ENCODE measurements at regions not wholly inside any gene's neighbourhood (a gene's known extent, or its start where the extent isn't known, plus 50 kb on each side); places are given as distances from the start of the nearest gene placed in this dataset.
"Not testable (repeated sequence)": the region's sequence is repeated elsewhere in the genome, so short reads cannot be mapped to it uniquely, and the experiment has no call there.

DNA sequence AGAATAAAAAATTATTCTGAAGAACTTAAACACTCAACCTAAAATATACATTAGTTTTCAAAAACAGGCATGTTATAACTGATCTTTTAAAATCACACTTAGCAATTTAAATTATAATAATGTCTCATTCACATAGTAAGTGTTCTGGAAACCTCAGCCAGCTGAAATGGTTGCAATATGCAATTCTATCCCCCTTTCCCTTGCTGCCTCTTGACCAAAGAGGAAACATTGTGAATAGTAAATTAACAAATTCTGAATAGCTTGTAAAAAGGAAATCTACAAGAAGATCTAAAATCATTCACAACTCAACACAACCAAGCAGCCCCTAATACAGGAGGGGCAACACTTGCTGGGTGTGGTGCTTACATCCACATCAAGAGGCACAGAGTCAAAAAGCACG lies 431.9 kb downstream of the BCAT1 start:
- ChIA-PET POLR2A (no interaction called here), CTCF (no interaction called here)
- H3K27me3 Mint-ChIP-seq, result peaks cover 3% of the 10 kb centered on the region
- H3K4me1 Mint-ChIP-seq (ENCODE audit: low read depth), result no peaks in the 10 kb centered on the region
- H3K4me3 Mint-ChIP-seq, result no peak overlapping the region
- intact Hi-C loops (cut with micrococcal nuclease), result no loop called here
- ATAC-seq (no peak), DNase-seq (no peak)
- no peak overlapping the region for H3K27ac Mint-ChIP-seq
- H3K9me3 Mint-ChIP-seq, result peaks cover 20% of the 10 kb centered on the region
- TF ChIP-seq CTCF (IDR thresholded peaks at IDR 0.05), result no peak
- H3K36me3 Mint-ChIP-seq (ENCODE audit: low read depth), result no peaks in the 10 kb centered on the region

GRCh38 chr12:24510581-24511125 lies 438.2 kb downstream of the BCAT1 start:
- Mint-ChIP-seq H3K36me3 (ENCODE audit: low read depth) (no peaks in the 10 kb centered on the region), H3K27me3 (peaks cover 3% of the 10 kb centered on the region), H3K9me3 (no peaks in the 10 kb centered on the region), H3K27ac (no peak overlapping the region), H3K4me3 (no peak overlapping the region), H3K4me1 (ENCODE audit: low read depth) (no peaks in the 10 kb centered on the region)
- intact Hi-C loops (cut with micrococcal nuclease), result no loop called here
- DNase-seq (no peak), ATAC-seq (no peak)
- no peak for TF ChIP-seq CTCF (IDR thresholded peaks at IDR 0.05)
- ChIA-PET POLR2A (no interaction called here), CTCF (no interaction called here)

DNA sequence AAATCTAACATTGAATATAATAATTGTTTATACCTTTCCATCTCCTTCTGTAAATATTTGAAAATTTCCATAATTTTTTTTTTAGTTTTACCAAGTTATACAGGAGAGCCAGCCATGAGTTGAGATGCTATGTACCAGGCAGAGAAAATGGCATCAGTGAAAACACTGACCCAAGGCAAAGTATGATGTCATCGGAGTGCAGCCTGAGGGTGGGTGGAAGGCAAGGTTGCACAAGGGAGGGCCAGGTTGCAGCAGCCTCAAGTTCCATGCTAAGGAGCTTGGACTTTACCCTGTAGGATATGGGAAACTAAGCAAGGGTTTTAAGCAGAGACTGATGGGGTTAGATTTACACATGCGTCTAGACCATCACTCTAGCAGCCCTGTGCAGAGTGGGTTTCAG lies 441.1 kb downstream of the BCAT1 start:
- intact Hi-C loops (cut with micrococcal nuclease), result no loop called here
- no peaks in the 10 kb centered on the region for H3K36me3 Mint-ChIP-seq (ENCODE audit: low read depth)
- peaks cover 5% of the 10 kb centered on the region for H3K9me3 Mint-ChIP-seq
- no peak overlapping the region for H3K4me3 Mint-ChIP-seq
- CTCF ChIA-PET, result no interaction called here
- no peak for TF ChIP-seq CTCF (IDR thresholded peaks at IDR 0.05)
- no peaks in the 10 kb centered on the region for H3K27me3 Mint-ChIP-seq
- POLR2A ChIA-PET, result no interaction called here
- no peak for DNase-seq
- no peaks in the 10 kb centered on the region for H3K4me1 Mint-ChIP-seq (ENCODE audit: low read depth)
- no peak for ATAC-seq
- H3K27ac Mint-ChIP-seq, result no peak overlapping the region

GRCh38 chr12:24505366-24506015 lies 443.4 kb downstream of the BCAT1 start:
- no peak for ATAC-seq
- TF ChIP-seq CTCF (IDR thresholded peaks at IDR 0.05), result no peak
- ChIA-PET CTCF (no interaction called here), POLR2A (no interaction called here)
- no peak overlapping the region for H3K4me3 Mint-ChIP-seq
- DNase-seq, result no peak
- H3K27ac Mint-ChIP-seq, result no peak overlapping the region
- intact Hi-C loops (cut with micrococcal nuclease), result no loop called here
- H3K4me1 Mint-ChIP-seq (ENCODE audit: low read depth), result no peaks in the 10 kb centered on the region
- H3K36me3 Mint-ChIP-seq (ENCODE audit: low read depth), result no peaks in the 10 kb centered on the region
- peaks cover 6% of the 10 kb centered on the region for H3K9me3 Mint-ChIP-seq
- no peaks in the 10 kb centered on the region for H3K27me3 Mint-ChIP-seq

- ATAC-seq; DNase-seq; intact Hi-C loops (cut with micrococcal nuclease); CTCF ChIA-PET; H3K4me3 Mint-ChIP-seq; POLR2A ChIA-PET; H3K36me3 Mint-ChIP-seq (ENCODE audit: low read depth); H3K27ac Mint-ChIP-seq; H3K4me1 Mint-ChIP-seq (ENCODE audit: low read depth); H3K9me3 Mint-ChIP-seq; H3K27me3 Mint-ChIP-seq: not testable (repeated sequence)
These were observed 445.4 kb downstream of the BCAT1 start for GRCh38 chr12:24503477-24503876.
